GM23248 (cell line): ENCODE measurements at regions not wholly inside any gene's neighbourhood (a gene's known extent, or its start where the extent isn't known, plus 50 kb on each side); places are given as distances from the start of the nearest gene placed in this dataset.

ENCODE experiments used
- EZH2 ChIP-seq: fragments of 200-600 bp; sonication (generic); IDR thresholded peaks from 2 replicates; pipeline ENCODE4 v1.6.1; 2018; ENCODE audit warnings: antibody characterized with exemption, mild to moderate bottlenecking; ENCODE audit not compliant: insufficient read depth, poor library complexity, severe bottlenecking
- EZH2phosphoT487 ChIP-seq: fragments of 200-600 bp; sonication (generic); IDR thresholded peaks from 2 replicates; pipeline ENCODE4 v1.6.1; 2018; ENCODE audit warnings: antibody characterized with exemption, moderate library complexity, mild to moderate bottlenecking, low read depth; ENCODE audit not compliant: insufficient read depth

DNA sequence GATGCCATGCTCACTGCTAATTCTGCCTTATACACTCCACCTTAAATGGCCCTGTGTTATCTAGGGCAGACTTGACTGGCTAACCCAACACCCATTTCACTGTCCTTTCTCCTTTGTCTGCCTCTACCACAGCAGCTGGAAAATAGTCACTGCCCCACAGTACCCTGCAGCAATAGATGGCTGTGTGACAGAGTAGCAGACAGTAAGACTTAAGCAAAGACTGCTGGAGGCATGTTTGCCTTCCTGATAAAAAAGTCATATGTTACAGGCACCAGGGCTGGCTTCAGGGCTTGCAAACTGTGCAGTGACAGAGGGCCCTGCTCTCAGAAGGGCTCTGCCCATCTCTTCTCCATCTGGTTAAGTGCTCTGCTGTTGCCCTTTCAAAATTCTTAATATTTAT, 332.6 kb upstream of the GHITM start:
- TF ChIP-seq EZH2: no peak
- TF ChIP-seq EZH2phosphoT487: no peak
